GM18909 (cell line): ENCODE measurements at regions not wholly inside any gene's neighbourhood (a gene's known extent, or its start where the extent isn't known, plus 50 kb on each side); places are given as distances from the start of the nearest gene placed in this dataset.

ENCODE experiments used
- ATAC-seq: cut with Tn5 transposase; IDR thresholded peaks from one replicate; pipeline ENCODE4 v1.9.1; 2021; ENCODE audit warnings: mild to moderate bottlenecking; ENCODE audit not compliant: unreplicated experiment, poor library complexity

GRCh38 chr2:188835006-188835405 lies 139.2 kb upstream of the COL3A1 start:
- ATAC-seq = no peak

- no peak for ATAC-seq
Observed at GRCh38 chr2:188835821-188836220, 138.4 kb upstream of the COL3A1 start.

- no peak for ATAC-seq
Observed at GRCh38 chr2:188845692-188846091, 128.5 kb upstream of the COL3A1 start.

GRCh38 chr2:188848887-188849435 lies 125.2 kb upstream of the COL3A1 start:
- no peak for ATAC-seq

- no peak for ATAC-seq
Observed at GRCh38 chr2:188850786-188851185, 123.4 kb upstream of the COL3A1 start.

GRCh38 chr2:188851311-188851710 lies 122.9 kb upstream of the COL3A1 start:
- ATAC-seq = no peak

- no peak for ATAC-seq
Observed at GRCh38 chr2:188851826-188852225, 122.3 kb upstream of the COL3A1 start.

GRCh38 chr2:188852772-188853171 lies 121.4 kb upstream of the COL3A1 start:
- ATAC-seq = no peak

GRCh38 chr2:188853307-188853706 lies 120.9 kb upstream of the COL3A1 start:
- ATAC-seq = no peak

GRCh38 chr2:188865681-188866080 lies 108.5 kb upstream of the COL3A1 start:
- ATAC-seq = no peak

- ATAC-seq = no peak
Observed at GRCh38 chr2:188869550-188869949, 104.6 kb upstream of the COL3A1 start.

- no peak for ATAC-seq
Observed at GRCh38 chr2:188870289-188870688, 103.9 kb upstream of the COL3A1 start.

- no peak for ATAC-seq
Observed at GRCh38 chr2:188875104-188875503, 99.1 kb upstream of the COL3A1 start.

GRCh38 chr2:188878716-188879115 lies 95.5 kb upstream of the COL3A1 start:
- no peak for ATAC-seq

GRCh38 chr2:188880740-188881139 lies 93.4 kb upstream of the COL3A1 start:
- no peak for ATAC-seq

- no peak for ATAC-seq
Observed at GRCh38 chr2:188881434-188881833, 92.7 kb upstream of the COL3A1 start.

GRCh38 chr2:188884046-188884445 lies 90.1 kb upstream of the COL3A1 start:
- ATAC-seq = no peak

GRCh38 chr2:188884517-188884916 lies 89.7 kb upstream of the COL3A1 start:
- ATAC-seq = no peak

GRCh38 chr2:188889187-188889586 lies 85.0 kb upstream of the COL3A1 start:
- ATAC-seq = no peak

- no peak for ATAC-seq
Observed at GRCh38 chr2:188890755-188891154, 83.4 kb upstream of the COL3A1 start.

- no peak for ATAC-seq
Observed at GRCh38 chr2:188892636-188893035, 81.5 kb upstream of the COL3A1 start.

- no peak for ATAC-seq
Observed at GRCh38 chr2:188893972-188894371, 80.2 kb upstream of the COL3A1 start.

GRCh38 chr2:188894979-188895378 lies 79.2 kb upstream of the COL3A1 start:
- no peak for ATAC-seq
